ENCODE measurements at regions not wholly inside any gene's neighbourhood (a gene's known extent, or its start where the extent isn't known, plus 50 kb on each side); places are given as distances from the start of the nearest gene placed in this dataset.

- TF ChIP-seq ZNF274 (IDR thresholded peaks at IDR 0.05; ENCODE audit: low read depth, low read length) (no peak), SUZ12 (IDR thresholded peaks at IDR 0.05; ENCODE audit: extremely low read depth, insufficient read depth, insufficient read length) (no peak), YY1 (IDR thresholded peaks at IDR 0.05; ENCODE audit: insufficient read depth, insufficient read length) (no peak)
Observed at GRCh38 chr6:159422041-159422984, 253.1 kb downstream of the FNDC1 start.

All from NT2/D1 (cell line).